Astrocyte (in vitro differentiated cells and primary cell): ENCODE measurements at regions not wholly inside any gene's neighbourhood (a gene's known extent, or its start where the extent isn't known, plus 50 kb on each side); places are given as distances from the start of the nearest gene placed in this dataset.

Source experiments
- DNase-seq: peaks from one replicate; pipeline ENCODE4 v3.0.0-alpha.2; 2010; ENCODE audit warnings: low read depth
- FAIRE-seq: peaks from 2 replicates; lab custom pipeline; 2011; peaks lifted over from hg19 to GRCh38; lab: Jason Lieb, UNC
- H2AFZ ChIP-seq: 2 replicates; pipeline ENCODE4 v1.6.0; 2012; ENCODE audit warnings: low read depth, low read length, inconsistent platforms
- H3K27ac ChIP-seq: 2 replicates; pipeline ENCODE4 v1.5.1; 2011; ENCODE audit warnings: low read depth, low read length, inconsistent platforms
- H3K27me3 ChIP-seq: 2 replicates; pipeline ENCODE4 v1.6.0; 2011; ENCODE audit warnings: low read length, inconsistent platforms; ENCODE audit not compliant: insufficient read depth
- H3K36me3 ChIP-seq: 2 replicates; pipeline ENCODE4 v1.5.1; 2011; ENCODE audit warnings: low read length, inconsistent platforms; ENCODE audit not compliant: insufficient read depth
- H3K4me1 ChIP-seq: 2 replicates; pipeline ENCODE4 v1.5.1; 2011; ENCODE audit warnings: low read length, inconsistent platforms; ENCODE audit not compliant: insufficient read depth
- H3K4me2 ChIP-seq: 2 replicates; pipeline ENCODE4 v1.6.0; 2012; ENCODE audit warnings: low read length, inconsistent platforms
- H3K4me3 ChIP-seq: 2 replicates; pipeline ENCODE4 v1.5.1; 2011; ENCODE audit warnings: low read depth, mild to moderate bottlenecking, low read length, inconsistent platforms; ENCODE audit not compliant: insufficient read depth
- H3K79me2 ChIP-seq: 2 replicates; pipeline ENCODE4 v1.6.0; 2012; ENCODE audit warnings: mild to moderate bottlenecking, low read length, inconsistent platforms; ENCODE audit not compliant: insufficient read depth
- H3K9ac ChIP-seq: 2 replicates; pipeline ENCODE4 v1.6.0; 2012; ENCODE audit warnings: mild to moderate bottlenecking, low read length, inconsistent platforms
- H3K9me3 ChIP-seq: 2 replicates; pipeline ENCODE4 v1.5.1; 2012; ENCODE audit warnings: low read depth, mild to moderate bottlenecking, low read length, inconsistent platforms; ENCODE audit not compliant: insufficient read depth
- H4K20me1 ChIP-seq: 2 replicates; pipeline ENCODE4 v1.6.0; 2012; ENCODE audit warnings: low read length, inconsistent platforms; ENCODE audit not compliant: insufficient read depth
- H3K27ac Mint-ChIP-seq: one replicate; pipeline ENCODE4 v1.8.0; 2021; ENCODE audit warnings: mild to moderate bottlenecking, mixed read lengths; ENCODE audit not compliant: unreplicated experiment
- H3K27me3 Mint-ChIP-seq: one replicate; pipeline ENCODE4 v1.8.0; 2021; ENCODE audit warnings: low read depth, mixed read lengths; ENCODE audit not compliant: unreplicated experiment
- H3K36me3 Mint-ChIP-seq: one replicate; pipeline ENCODE4 v1.8.0; 2021; ENCODE audit warnings: low read depth, mixed read lengths; ENCODE audit not compliant: unreplicated experiment
- H3K4me1 Mint-ChIP-seq: one replicate; pipeline ENCODE4 v1.8.0; 2021; ENCODE audit warnings: low read depth, mixed read lengths; ENCODE audit not compliant: unreplicated experiment
- H3K4me3 Mint-ChIP-seq: one replicate; pipeline ENCODE4 v1.8.0; 2021; ENCODE audit warnings: mild to moderate bottlenecking, moderate library complexity, mixed read lengths; ENCODE audit not compliant: unreplicated experiment
- H3K9me3 Mint-ChIP-seq: one replicate; pipeline ENCODE4 v1.8.0; 2021; ENCODE audit warnings: mild to moderate bottlenecking, mixed read lengths; ENCODE audit not compliant: unreplicated experiment
- CTCF ChIP-seq: IDR thresholded peaks from 2 replicates; pipeline ENCODE4 v1.5.1; 2011; ENCODE audit warnings: low read depth, mild to moderate bottlenecking, inconsistent platforms, low read length, moderate library complexity; ENCODE audit not compliant: insufficient read depth
- EZH2 ChIP-seq: IDR thresholded peaks from 2 replicates; pipeline ENCODE4 v1.6.1; 2012; ENCODE audit warnings: mild to moderate bottlenecking, low read length, inconsistent platforms; ENCODE audit not compliant: insufficient read depth

GRCh38 chr4:116453127-116453526 lies 632.2 kb downstream of the TRAM1L1 start:
- no peaks in the 10 kb centered on the region for H3K36me3 ChIP-seq
- no peaks in the 10 kb centered on the region for H3K79me2 ChIP-seq
- H4K20me1 ChIP-seq = no peaks in the 10 kb centered on the region
- H3K36me3 Mint-ChIP-seq = no peaks in the 10 kb centered on the region
- DNase-seq (no peak), FAIRE-seq (no peak)
- no peak overlapping the region for H3K27ac ChIP-seq
- H3K9me3 ChIP-seq = no peaks in the 10 kb centered on the region
- no peak overlapping the region for H3K27ac Mint-ChIP-seq
- no peaks in the 10 kb centered on the region for H3K4me1 ChIP-seq
- H3K27me3 ChIP-seq = no peaks in the 10 kb centered on the region
- H2AFZ ChIP-seq = no peak overlapping the region
- no peak overlapping the region for H3K4me2 ChIP-seq
- no peaks in the 10 kb centered on the region for H3K9me3 Mint-ChIP-seq
- no peak overlapping the region for H3K4me3 Mint-ChIP-seq
- no peak overlapping the region for H3K4me3 ChIP-seq
- H3K27me3 Mint-ChIP-seq = no peaks in the 10 kb centered on the region
- no peak for TF ChIP-seq EZH2
- TF ChIP-seq CTCF = no peak
- no peak overlapping the region for H3K9ac ChIP-seq
- no peaks in the 10 kb centered on the region for H3K4me1 Mint-ChIP-seq

- H3K4me1 Mint-ChIP-seq = no peaks in the 10 kb centered on the region
- H3K9ac ChIP-seq = no peak overlapping the region
- no peaks in the 10 kb centered on the region for H3K27me3 Mint-ChIP-seq
- H2AFZ ChIP-seq = no peak overlapping the region
- H4K20me1 ChIP-seq = no peaks in the 10 kb centered on the region
- FAIRE-seq = no peak
- no peak overlapping the region for H3K27ac ChIP-seq
- TF ChIP-seq CTCF (no peak), EZH2 (no peak)
- H3K27ac Mint-ChIP-seq = no peak overlapping the region
- no peaks in the 10 kb centered on the region for H3K36me3 ChIP-seq
- no peaks in the 10 kb centered on the region for H3K27me3 ChIP-seq
- no peaks in the 10 kb centered on the region for H3K9me3 Mint-ChIP-seq
- DNase-seq = no peak
- H3K79me2 ChIP-seq = no peaks in the 10 kb centered on the region
- no peak overlapping the region for H3K4me3 ChIP-seq
- H3K9me3 ChIP-seq = no peaks in the 10 kb centered on the region
- no peak overlapping the region for H3K4me3 Mint-ChIP-seq
- no peaks in the 10 kb centered on the region for H3K4me1 ChIP-seq
- H3K4me2 ChIP-seq = no peak overlapping the region
- H3K36me3 Mint-ChIP-seq = no peaks in the 10 kb centered on the region
Measured at GRCh38 chr4:116449764-116450163, 635.6 kb downstream of the TRAM1L1 start.

- no peak overlapping the region for H2AFZ ChIP-seq
- no peaks in the 10 kb centered on the region for H3K79me2 ChIP-seq
- Mint-ChIP-seq H3K27me3 (no peaks in the 10 kb centered on the region), H3K4me1 (no peaks in the 10 kb centered on the region), H3K36me3 (no peaks in the 10 kb centered on the region), H3K4me3 (no peak overlapping the region), H3K27ac (no peak overlapping the region), H3K9me3 (no peaks in the 10 kb centered on the region)
- no peak overlapping the region for H3K9ac ChIP-seq
- DNase-seq (no peak), FAIRE-seq (no peak)
- no peak overlapping the region for H3K4me3 ChIP-seq
- H3K4me1 ChIP-seq = no peaks in the 10 kb centered on the region
- H3K27me3 ChIP-seq = no peaks in the 10 kb centered on the region
- no peaks in the 10 kb centered on the region for H4K20me1 ChIP-seq
- TF ChIP-seq EZH2 (no peak), CTCF (no peak)
- H3K4me2 ChIP-seq = no peak overlapping the region
- H3K36me3 ChIP-seq = no peaks in the 10 kb centered on the region
- no peak overlapping the region for H3K27ac ChIP-seq
- H3K9me3 ChIP-seq = no peaks in the 10 kb centered on the region
Measured at GRCh38 chr4:116444117-116444516, 641.3 kb downstream of the TRAM1L1 start.
